GM19328 (cell line): ENCODE measurements at regions not wholly inside any gene's neighbourhood (a gene's known extent, or its start where the extent isn't known, plus 50 kb on each side); places are given as distances from the start of the nearest gene placed in this dataset.
"Not testable (repeated sequence)": the region's sequence is repeated elsewhere in the genome, so short reads cannot be mapped to it uniquely, and the experiment has no call there.

ENCODE experiments used
- ATAC-seq: cut with Tn5 transposase; IDR thresholded peaks from one replicate; pipeline ENCODE4 v1.9.1; 2021; ENCODE audit warnings: mild to moderate bottlenecking, moderate library complexity; ENCODE audit not compliant: unreplicated experiment

DNA sequence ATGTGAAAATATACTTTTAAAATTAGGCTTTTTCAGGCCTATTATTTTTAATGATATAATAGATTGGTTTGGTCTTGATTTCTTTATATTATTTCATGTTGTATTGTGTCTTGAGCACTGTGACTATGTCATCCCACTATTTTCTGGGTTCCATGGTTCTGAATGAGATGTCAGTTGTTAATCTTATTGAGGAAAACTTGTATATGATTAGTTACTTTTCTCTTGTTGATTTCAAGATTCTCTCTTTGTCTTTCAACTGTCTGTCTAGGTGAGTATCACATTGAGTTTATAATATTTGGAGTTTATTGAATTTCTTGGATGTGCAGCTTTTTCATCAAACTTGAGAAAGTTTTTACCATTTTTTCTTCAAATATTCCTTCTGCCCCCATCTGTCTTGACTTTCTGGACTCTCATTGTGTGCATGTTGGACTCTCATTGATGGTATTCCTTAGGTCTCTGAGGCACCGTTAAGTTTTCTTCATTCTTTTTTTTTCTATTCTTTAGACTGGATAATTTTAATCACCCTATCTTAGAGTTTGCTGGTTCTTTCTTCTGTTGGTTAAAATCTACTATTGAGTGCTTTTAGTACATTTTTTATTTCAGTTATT lies 175.8 kb downstream of the TMEM167A start:
- ATAC-seq: no peak

DNA sequence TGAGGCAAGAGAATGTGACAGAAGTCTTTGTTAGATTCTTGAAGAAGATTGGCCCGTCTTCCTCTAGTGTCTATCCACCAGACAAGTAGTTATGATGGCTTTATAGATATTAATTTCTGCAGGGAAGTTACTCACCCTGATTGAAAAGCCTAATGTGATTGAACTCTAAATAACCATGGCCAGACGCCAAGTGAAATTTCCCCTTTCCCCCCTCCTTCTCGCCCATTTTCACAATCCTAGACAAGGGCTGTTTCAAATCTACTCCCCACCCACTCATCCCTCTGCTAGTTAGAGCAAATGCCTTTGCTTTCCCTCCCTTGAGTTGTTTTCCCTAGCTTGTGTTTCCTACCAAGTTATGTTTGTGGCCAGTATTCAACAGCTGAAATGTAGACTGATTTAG lies 182.5 kb downstream of the TMEM167A start:
- no peak for ATAC-seq

DNA sequence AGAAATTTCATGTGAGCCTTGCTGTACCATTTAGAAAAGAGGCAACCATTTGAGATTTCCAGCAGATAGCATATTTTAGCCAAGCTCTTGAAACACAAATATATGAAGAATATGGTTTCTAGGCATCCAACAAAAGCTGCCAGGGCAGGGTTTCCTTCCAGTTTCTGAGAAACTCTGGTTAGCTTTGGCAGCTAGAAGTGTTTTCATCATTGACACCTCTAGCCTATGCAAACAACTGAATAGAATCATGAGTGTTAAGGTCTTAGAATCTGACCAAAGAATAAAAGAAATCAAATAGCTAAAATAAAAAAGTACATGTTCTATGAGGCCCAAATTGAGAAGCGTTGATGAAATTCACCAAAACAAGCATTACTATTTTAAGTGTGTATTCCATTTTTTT lies 188.1 kb downstream of the TMEM167A start:
- ATAC-seq: no peak

DNA sequence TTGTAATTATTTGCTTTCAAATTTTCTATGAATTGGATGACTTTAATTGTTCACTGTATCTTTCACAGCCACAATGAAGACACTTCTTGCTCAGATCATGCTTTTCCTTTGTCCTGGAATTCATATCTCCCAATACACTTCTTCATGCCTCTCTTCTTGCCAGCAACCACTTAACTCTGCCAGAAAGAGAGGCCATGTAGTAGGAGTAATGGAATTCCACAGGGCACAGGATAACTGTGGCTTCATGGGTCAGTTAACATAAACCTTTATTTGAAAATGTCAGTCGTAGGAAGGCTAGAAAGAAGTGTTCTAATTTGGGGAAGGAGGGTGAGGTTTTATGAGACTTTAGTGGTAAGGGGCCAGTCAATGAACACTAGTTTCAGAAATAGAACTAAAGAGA lies 190.3 kb downstream of the TMEM167A start:
- ATAC-seq: no peak

DNA sequence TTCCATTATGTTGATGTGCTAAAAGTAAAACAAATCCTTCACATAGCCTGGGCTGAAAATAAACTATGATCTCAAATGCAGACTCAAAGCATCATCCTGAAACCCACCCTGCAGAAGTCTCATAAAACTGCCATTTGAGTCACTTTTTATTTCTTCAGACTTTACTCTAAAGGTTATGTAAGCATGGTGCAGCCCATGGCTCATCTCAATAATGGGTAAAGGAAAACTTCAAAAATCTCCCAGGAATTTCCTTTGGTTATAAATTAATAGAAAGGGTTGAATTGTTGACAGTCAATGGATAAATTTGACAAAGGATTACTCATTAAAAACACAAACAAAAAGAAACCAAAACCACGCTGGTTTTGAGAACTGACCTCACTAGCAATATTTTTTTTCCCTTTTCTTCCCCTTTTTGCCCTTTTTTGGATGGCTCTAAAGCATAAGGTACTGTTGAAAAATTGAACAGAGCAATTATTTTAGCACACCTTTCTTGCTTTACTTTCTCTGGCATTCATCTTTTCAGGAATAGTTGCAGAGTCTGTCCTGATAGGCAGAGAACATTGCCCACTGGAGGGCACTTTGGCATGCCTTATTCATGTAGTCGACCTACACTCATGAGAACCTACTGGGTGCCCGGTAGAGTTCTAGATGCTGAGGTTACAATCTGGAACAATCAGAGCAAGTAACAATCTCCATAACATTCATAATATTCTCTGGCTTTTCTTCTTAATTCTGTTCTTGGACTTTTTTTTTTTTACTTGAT lies 191.4 kb downstream of the TMEM167A start:
- no peak for ATAC-seq

DNA sequence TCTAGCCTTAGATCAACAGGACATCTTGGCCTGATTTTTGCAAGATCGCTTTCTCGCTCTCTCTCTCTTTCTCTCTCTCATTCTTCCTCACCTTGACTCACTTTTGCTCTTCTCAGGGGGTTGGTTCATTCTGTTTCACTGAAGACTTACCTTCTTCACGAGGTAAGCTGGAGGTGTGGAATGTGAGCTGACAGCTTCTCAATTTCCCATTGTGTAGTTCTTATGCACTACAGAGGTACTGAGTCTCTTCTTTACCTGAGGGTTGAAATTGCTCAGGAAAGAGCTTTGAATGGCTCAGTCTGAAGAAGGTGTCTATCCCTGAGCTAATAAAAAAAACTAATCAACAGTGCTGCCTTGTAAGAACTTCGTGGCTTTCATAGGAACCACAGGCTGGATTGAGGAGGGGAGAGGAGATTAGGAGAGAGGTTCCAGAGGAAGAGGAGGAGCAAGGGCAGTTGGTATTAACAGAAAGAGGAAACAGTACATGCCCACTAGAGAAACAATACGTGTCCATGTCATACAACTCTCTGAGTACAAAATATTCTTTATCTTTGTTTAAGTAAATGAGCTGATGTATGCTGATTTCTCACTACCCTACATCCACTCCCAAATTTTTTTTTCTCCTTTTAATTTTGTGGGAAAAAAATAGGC lies 192.2 kb downstream of the TMEM167A start:
- ATAC-seq: no peak

DNA sequence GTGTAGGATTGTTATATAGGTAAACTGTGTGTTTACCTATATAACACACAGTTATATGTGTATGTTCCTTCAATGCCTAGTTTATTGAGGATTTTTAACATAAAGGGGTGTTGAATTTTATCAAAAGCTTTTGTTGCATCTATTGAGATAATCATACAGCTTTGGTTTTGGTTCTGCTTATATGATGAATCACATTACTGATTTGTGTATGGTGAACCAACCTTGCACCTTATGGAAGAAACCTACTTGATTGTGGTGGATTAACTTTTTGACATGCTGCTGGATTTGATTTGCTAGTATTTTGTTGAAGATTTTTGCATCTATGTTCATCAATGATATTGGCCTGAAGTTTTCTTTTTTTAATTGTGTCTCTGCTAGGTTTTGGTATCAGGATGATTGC lies 194.9 kb downstream of the TMEM167A start:
- ATAC-seq: no peak

DNA sequence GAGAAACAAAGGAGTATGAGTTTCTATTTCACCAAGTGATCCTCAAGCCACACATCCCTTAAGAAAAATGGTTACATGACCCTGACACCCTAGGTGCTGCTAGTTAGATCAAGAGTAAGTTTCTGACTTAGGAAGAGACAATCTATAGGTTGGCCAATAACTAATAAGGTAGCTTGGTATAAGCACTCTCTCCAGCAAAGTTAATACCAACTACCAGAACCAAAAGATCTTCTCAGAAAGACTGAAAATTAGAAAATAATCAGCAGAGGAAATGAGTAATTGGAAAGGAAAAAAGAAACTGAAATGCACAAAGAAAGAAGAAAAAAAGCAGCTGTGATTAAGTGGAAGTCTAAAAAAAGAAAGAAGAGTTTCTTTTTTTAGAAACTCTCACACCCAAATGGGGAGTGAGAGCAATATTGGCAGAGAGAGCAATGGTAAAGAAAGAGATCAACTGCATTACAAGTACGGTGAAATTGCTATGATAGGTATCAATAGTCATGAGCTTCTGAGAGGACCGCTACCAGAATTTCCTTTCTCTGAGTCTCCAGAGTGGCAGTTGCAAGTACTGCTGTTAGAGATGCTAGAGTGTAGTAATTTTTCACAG lies 195.5 kb downstream of the TMEM167A start:
- no peak for ATAC-seq

DNA sequence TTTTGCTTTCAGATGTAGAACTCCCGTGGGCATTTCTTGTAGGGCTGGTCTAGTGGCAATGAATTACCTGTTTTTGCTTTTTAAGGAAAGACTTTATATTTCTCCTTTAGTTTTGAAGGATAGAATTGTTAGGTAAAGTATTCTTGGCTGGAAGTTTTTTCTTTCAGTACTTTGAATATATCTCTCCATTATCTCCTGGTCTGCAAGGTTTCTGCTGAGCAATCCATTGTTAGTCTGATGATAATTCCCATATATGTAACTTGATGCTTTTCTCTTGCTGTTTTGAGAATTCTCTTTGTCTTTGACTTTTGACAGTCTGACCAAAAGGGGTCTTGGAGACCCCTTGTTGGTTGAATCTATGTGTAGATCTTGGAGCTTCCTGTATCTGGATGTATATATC lies 198.1 kb downstream of the TMEM167A start:
- no peak for ATAC-seq

DNA sequence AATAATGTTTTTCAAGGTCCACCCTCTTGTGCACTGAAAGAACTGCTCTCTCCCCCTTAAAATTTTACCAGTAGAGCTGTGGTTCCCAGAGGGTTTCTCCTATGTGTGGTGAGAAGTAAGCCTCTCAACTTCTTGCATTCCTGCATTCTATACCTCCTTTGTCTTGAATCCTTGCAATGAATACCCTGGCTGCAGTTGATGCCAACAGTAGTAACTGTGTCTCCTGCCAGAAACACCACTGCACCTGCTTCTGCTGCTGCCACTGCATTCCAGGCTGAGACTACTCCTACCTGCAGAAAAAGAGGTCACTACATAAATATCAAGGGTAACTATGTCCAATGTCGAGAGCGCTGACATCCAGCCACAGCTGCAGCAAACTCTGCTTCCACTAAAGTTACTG lies 203.7 kb downstream of the TMEM167A start:
- ATAC-seq: no peak

DNA sequence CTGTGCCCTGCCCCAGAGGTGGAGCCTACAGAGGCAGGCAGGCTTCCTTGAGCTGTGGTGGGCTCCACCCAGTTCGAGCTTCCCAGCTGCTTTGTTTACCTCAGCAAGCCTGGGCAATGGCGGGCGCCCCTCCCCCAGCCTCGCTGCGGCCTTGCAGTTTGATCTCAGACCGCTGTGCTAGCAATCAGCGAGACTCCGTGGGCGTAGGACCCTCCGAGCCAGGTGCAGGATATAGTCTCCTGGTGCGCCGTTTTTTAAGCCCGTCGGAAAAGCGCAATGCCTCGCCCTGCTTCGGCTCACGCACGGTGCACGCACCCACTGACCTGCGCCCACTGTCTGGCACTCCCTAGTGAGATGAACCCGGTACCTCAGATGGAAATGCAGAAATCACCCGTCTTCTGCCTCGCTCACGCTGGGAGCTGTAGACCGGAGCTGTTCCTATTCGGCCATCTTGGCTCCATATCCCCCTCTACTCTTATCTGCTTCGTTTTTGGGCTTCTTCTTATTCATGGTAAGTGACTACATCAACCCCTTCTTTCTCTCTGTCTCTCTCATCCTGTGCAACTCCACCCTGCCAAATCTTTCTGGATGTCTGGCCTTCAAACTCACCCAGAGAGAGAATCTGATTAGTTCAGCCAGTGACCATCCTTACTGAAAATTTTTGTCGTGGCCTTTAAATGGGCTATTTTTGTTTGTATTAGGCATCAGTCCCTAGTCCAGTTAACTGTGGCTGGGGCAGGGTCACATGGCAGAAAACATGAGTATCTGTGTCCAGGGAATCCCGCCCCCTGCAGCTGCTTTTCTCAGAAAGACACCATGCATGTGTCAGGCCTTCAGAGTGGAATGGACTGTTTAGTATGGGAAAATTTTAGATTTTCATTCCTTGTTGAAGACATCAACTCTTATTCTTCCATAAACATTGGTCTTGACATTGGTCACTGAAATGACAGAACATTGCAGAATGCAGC lies 204.6 kb downstream of the TMEM167A start:
- not testable (repeated sequence) for ATAC-seq

DNA sequence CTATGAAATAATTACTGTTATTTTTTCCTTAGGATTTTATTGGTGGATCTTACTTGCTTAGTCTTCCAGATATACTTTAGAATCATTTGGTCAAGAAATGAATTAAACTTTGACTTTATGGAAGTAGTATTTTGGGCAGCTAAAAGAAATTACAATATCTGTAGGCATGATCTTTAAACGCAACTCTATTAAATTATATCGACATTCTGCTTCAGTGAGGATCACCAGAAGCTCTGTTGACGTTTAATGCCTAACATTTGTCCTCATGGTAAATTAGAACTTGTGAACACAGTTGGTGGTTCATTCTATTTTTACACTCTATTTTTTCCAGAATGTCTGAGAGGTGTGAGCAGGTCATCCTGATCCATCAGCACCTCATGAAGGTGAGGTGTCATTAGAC lies 211.6 kb downstream of the TMEM167A start:
- ATAC-seq: no peak

DNA sequence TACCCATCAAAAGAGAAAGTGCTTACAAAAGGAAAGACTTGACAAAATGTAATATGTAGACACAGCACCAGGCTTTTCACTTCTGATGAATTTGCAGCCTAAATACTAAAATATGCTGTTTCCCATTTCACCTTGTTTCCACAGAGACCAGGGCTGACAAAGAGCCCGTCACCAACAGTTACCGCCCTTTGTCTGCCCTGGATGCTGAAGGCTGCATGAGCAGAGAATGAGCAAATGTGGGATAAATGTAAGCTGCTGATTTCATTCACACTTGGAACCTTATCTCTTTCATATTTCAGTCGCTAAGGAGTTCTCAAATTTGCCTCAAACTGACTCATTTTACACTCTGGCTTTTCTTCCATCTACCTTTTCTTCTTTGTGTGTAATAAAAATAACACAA lies 213.9 kb downstream of the TMEM167A start:
- no peak for ATAC-seq

DNA sequence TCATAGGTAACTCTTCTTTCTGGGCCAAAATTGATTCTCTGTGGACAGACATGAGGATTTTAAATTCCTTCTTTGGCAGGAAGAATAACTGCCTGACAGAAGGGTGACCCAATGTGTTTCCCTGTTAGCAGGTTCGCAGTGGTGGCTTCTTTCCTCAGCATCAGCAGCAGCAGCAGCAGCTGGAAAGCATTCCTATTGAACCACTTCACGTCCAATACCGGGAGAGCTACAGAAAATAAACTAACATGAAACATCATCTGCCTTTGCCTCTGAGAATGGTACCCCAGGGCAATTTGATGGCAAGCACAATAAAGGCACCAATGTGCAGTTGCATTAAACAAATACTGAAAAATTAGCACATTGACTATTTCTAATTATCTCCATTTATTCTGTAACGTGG lies 214.5 kb downstream of the TMEM167A start:
- ATAC-seq: no peak

DNA sequence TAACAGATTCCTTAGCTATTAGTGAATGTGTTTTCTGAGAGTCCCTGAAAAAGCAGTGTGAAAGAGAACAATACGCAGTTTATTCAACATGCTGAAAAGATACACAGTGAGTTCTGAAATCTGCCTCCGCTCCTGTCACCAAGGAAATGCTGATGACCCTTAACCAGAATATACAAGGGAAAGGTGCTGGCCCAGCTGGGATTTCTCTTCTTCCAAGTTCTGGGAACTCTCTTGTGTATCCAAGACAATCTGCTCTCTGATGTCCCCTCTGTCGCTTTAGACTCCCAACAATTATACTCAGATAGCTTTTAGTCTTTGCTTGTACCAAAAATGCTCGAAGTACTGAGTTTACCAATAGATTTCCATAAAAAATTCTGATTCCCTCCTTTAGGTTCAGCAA lies 214.9 kb downstream of the TMEM167A start:
- no peak for ATAC-seq

DNA sequence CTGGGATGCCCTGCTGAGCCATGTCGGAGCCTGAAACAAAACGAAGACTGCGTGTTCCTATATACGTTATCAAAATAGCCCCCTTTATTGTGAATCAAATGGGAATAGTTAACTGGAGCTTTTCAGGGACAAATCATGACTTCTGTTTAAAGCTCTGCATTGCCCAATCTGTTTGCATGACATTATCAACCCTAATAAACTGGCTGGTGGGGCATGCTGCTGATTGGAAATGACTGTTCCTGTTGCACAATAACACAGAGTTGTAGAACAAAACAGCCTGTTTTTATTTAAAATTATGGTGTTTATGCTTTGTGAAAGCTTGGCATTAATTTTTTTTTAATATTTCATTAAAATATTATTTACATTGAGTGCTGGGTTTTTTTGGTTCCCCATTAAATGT lies 215.5 kb downstream of the TMEM167A start:
- no peak for ATAC-seq

DNA sequence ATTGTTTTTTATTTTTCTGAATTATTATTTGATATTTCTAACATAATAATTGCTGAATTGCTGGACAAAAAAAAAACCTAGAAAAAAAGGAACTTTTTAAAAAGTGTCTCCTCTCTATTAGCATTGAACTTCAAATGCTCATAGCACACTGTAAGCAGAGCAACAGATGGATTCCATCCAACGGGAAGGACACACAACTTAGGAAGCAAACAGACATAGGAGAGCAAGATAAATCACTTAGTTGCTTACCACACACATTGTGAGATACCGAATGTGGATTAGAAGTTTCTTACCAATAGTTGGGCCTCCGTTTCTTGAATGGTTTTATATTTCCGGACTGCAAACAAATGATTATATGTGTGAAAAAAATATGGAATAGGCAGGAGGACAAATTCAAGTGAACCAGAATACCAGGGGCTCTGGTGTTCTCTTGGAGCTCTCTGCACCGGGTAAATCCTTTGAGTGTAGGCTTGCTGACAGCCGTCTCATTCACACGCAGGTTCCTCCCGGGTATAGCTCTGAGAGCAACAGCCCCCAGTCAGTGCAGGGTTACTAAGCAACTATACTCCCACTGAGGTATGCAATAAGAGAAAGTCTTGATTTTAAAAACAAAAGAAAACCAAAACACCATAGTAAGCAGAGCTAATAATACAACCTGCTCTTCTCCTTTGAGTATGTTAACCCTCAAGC lies 217.6 kb downstream of the TMEM167A start:
- no peak for ATAC-seq

DNA sequence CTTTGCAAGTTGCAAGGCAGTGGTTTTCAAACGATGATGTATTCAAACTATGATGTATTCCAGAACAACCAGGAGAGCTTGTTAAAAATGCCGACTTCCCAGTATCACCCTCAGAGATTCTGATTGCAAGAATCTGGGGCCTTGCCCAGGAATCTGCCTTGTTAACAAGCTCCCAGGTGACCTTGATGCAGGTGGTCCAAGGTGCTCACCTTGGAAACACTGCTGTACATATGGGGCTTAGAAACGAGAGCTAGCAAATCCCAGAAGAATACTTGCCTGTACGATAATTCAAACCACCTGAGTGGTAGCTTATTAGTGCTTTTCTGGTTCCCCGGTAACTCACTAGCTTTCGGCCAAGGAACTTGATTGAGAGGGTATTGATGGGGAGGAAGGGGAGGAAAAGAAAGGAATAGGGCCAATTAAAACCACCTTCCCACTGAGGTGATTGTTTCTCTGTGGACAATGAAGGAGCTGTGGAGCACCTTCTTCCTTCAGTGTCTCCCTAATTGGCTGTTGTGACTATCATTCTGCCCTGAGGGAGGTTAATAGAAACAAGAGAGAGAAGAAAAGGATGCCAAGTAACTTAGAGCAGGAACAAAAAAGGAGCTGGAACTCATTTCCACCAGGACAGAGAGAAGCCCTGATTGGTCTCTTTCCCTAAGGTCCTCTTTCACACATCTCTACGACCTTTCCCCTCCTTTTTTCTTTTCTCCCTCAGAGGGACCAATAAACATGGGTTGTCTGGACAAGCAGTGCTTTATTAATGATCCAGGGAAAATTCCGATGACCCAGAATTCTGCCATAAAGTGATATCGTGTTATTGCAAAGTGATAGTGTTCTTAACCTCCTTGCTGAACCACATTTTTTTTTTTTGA lies 218.8 kb downstream of the TMEM167A start:
- ATAC-seq: no peak

DNA sequence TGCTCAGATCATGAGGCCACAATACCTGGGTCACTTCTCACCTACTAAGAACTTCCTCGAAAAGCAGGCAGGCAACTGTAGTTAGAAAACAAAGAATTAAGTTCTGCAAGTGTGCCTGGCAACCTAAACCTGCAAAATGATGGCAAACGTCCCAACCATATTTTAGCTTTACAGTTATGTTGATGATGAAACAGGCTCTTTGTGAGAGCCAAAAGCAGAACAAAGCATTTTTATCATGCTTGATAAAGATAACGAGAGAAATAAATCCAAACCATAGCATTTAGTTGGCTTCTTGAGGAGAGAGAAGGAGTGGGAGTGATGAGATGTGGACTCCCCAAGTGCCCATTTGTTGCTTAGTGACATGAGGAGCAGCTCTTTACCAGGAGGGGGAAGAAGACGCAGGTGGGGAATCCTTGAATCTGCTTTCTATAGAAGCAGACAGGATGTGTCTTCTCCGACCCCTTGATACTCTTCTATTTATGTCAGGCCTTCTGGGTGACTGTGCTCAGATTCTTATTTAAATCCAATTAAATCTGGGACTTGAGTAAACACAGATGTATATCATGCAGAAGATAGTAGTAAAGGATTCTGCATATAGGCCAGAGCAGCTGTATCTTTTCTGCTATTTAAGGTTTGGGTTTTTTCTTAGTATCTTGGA lies 221.2 kb downstream of the TMEM167A start:
- no peak for ATAC-seq
